ENCODE measurements at regions not wholly inside any gene's neighbourhood (a gene's known extent, or its start where the extent isn't known, plus 50 kb on each side); places are given as distances from the start of the nearest gene placed in this dataset.

- TF ChIP-seq EZH2 (IDR thresholded peaks at IDR 0.05; ENCODE audit: borderline replicate concordance, low read depth, low read length, severe bottlenecking) (no peak), FOS (IDR thresholded peaks at IDR 0.05; ENCODE audit: borderline replicate concordance, insufficient read depth, low read length) (no peak), GATA2 (IDR thresholded peaks at IDR 0.05; ENCODE audit: insufficient read depth, insufficient read length, low read depth, low read length) (no peak), JUN (IDR thresholded peaks at IDR 0.05; ENCODE audit: borderline replicate concordance, insufficient read depth, insufficient read length, low read depth) (no peak), POLR2AphosphoS5 (IDR thresholded peaks at IDR 0.05; ENCODE audit: insufficient read depth, low read depth, low read length) (no peak), MYC (IDR thresholded peaks at IDR 0.05; ENCODE audit: low read depth, low read length) (no peak), CTCF (IDR thresholded peaks at IDR 0.05; ENCODE audit: extremely low read depth in 1 of 2, insufficient read depth in 1 of 2, low read depth in 1 of 2, low read length in 2 of 2) (no peak), POLR2A (IDR thresholded peaks at IDR 0.05; ENCODE audit: low read depth, low read length) (no peak), MAX (IDR thresholded peaks at IDR 0.05; ENCODE audit: insufficient read depth, insufficient read length) (no peak)
- H3K9me1 ChIP-seq (replicated peaks; ENCODE audit: control insufficient read depth, extremely low read depth, insufficient read depth, low read length): no peaks in the 10 kb centered on the region
- ChIA-PET CTCF (no interaction called here), POLR2A (no interaction called here)
- DNase-seq (ENCODE audit: low read depth, low spot score) (no peak), FAIRE-seq (no peak)
- H3K79me2 ChIP-seq (ENCODE audit: control insufficient read depth, insufficient read depth, low read length): no peaks in the 10 kb centered on the region
- no peak overlapping the region for H3K9ac ChIP-seq (replicated peaks; ENCODE audit: extremely low read depth, insufficient read depth, low read length)
- H4K20me1 ChIP-seq (replicated peaks; ENCODE audit: control insufficient read depth, extremely low read depth, insufficient read depth, low read length): no peaks in the 10 kb centered on the region
- no peaks in the 10 kb centered on the region for H3K4me1 ChIP-seq (ENCODE audit: control insufficient read depth, extremely low read depth, insufficient read depth, low read length)
- dilution Hi-C loops (cut with MboI; ENCODE audit: extremely low pct_ligation_motif_present, low sequenced_read_pairs) (no loop called here), intact Hi-C loops (cut with micrococcal nuclease) (loop anchor here (10.0 kb wide), 1 partner anchor 551 kb away; no protein-coding TSS in a partner anchor)
- H2AFZ ChIP-seq (ENCODE audit: low read depth, low read length): no peak overlapping the region
- H3K4me2 ChIP-seq (ENCODE audit: insufficient read depth, low read length): no peak overlapping the region
- no peak overlapping the region for H3K4me3 ChIP-seq (replicated peaks in 1 of 3; ENCODE audit: insufficient read depth in 1 of 3, low read depth in 1 of 3, low read length in 3 of 3)
- H3K36me3 ChIP-seq (ENCODE audit: control insufficient read depth in 2 of 2, extremely low read depth in 1 of 2, insufficient read depth in 2 of 2, low read length in 2 of 2): no peaks in the 10 kb centered on the region
- H3K27me3 ChIP-seq (ENCODE audit: control insufficient read depth in 2 of 2, insufficient read depth in 2 of 2, low read length in 2 of 2): no peaks in the 10 kb centered on the region
- BruUV-seq (replicated peaks): no TSS peak
- H3K27ac ChIP-seq (ENCODE audit: insufficient read depth, low read depth, low read length): no peak overlapping the region
- H3K9me3 ChIP-seq (replicated peaks; ENCODE audit: control insufficient read depth, insufficient read depth, low read length): peaks cover 8% of the 10 kb centered on the region
Measured at GRCh38 chr19:27773318-27774094, 1439.4 kb downstream of the UQCRFS1 start.

All from endothelial cell of umbilical vein (primary cell).